ENCODE measurements at regions not wholly inside any gene's neighbourhood (a gene's known extent, or its start where the extent isn't known, plus 50 kb on each side); places are given as distances from the start of the nearest gene placed in this dataset.

DNA sequence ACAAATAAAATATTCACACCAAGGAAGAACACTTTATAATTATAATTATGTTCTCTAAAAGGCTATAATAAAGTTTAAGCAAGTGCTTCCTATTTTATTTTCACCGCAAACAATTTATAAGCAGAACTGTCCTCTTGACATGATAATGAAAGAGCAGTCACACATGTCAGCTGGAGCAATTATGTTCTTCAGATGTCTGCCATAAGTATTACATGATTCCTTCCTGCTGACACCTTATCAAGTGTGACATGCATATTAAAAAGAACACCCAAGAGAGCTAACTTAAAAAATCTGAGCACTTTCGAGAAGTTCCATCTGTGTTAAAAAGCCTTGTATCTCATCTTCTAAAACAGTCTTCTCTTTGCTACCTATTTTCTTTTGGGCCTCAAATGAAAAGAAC, 249.5 kb downstream of the SQOR start:
- H3K4me3 ChIP-seq (ENCODE audit: low read length), result no peak overlapping the region
- DNase-seq, result no peak
- H3K9me2 ChIP-seq (replicated peaks; ENCODE audit: insufficient read depth, low read length), result no peaks in the 10 kb centered on the region
- no peak overlapping the region for H3K9ac ChIP-seq (ENCODE audit: low read length)
- H3K4me2 ChIP-seq (ENCODE audit: low read depth, low read length), result no peak overlapping the region
- H2AFZ ChIP-seq (ENCODE audit: low read length), result no peak overlapping the region
- H3K36me3 ChIP-seq (replicated peaks; ENCODE audit: insufficient read depth, low read length), result no peaks in the 10 kb centered on the region
- no peaks in the 10 kb centered on the region for H3K79me2 ChIP-seq (ENCODE audit: low read length)
- H3K27ac ChIP-seq (ENCODE audit: low read length), result no peak overlapping the region
- H3K9me3 ChIP-seq (replicated peaks; ENCODE audit: insufficient read depth, low read length), result no peaks in the 10 kb centered on the region
- no peaks in the 10 kb centered on the region for H3F3A ChIP-seq (ENCODE audit: insufficient read depth, low read length)
- H3K27me3 ChIP-seq (replicated peaks; ENCODE audit: insufficient read depth, low read length), result no peaks in the 10 kb centered on the region
- no peaks in the 10 kb centered on the region for H3K4me1 ChIP-seq (ENCODE audit: low read length)
- no peak for TF ChIP-seq EZH2 (optimal IDR thresholded peaks at IDR 0.05; ENCODE audit: low read depth, low read length)
- TF ChIP-seq EZH2phosphoT487 (IDR thresholded peaks at IDR 0.05; ENCODE audit: low read length), result no peak
- TF ChIP-seq, protein P1, sequence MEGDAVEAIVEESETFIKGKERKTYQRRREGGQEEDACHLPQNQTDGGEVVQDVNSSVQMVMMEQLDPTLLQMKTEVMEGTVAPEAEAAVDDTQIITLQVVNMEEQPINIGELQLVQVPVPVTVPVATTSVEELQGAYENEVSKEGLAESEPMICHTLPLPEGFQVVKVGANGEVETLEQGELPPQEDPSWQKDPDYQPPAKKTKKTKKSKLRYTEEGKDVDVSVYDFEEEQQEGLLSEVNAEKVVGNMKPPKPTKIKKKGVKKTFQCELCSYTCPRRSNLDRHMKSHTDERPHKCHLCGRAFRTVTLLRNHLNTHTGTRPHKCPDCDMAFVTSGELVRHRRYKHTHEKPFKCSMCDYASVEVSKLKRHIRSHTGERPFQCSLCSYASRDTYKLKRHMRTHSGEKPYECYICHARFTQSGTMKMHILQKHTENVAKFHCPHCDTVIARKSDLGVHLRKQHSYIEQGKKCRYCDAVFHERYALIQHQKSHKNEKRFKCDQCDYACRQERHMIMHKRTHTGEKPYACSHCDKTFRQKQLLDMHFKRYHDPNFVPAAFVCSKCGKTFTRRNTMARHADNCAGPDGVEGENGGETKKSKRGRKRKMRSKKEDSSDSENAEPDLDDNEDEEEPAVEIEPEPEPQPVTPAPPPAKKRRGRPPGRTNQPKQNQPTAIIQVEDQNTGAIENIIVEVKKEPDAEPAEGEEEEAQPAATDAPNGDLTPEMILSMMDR (IDR thresholded peaks at IDR 0.05; ENCODE audit: low read length), result no peak
- H4K20me1 ChIP-seq (ENCODE audit: insufficient read depth, low read length), result no peaks in the 10 kb centered on the region

DNA sequence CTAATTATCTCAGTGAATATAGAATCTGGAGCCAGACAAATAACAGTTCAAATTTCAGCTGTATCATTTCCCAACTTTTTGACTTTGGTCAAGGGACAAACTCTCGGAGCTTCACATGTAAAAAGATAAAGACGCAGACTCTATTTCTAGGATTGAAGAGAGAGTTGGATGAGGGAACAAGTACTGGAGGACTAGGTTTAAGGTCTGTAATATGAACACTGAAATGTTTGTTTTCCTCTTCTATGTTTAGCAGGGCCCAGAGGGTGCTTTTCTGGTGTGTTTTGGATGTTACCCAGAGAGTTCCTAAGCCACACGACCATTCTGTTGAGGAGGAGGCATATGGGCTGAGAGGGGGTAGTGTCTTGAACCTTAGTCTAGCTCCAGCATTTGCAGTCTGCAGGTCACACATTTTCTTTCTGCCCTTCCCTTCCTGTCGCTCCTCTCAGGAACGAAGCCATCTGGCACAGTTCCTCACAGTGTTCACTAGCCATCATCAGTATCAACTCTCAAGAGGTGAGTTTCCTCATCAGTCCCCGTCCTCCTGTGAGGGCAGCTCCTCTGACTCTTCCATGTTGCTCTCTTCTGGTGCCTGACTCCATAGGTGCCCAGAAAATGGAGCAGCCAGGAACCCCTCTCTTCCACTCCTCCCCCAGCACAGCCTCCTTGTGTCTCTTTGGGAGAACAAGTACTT, 250.1 kb downstream of the SQOR start:
- no peaks in the 10 kb centered on the region for H3K79me2 ChIP-seq (ENCODE audit: low read length)
- no peak overlapping the region for H3K4me3 ChIP-seq (ENCODE audit: low read length)
- H3K4me2 ChIP-seq (ENCODE audit: low read depth, low read length), result no peak overlapping the region
- no peak overlapping the region for H3K9ac ChIP-seq (ENCODE audit: low read length)
- no peak overlapping the region for H3K27ac ChIP-seq (ENCODE audit: low read length)
- TF ChIP-seq EZH2phosphoT487 (IDR thresholded peaks at IDR 0.05; ENCODE audit: low read length), result no peak
- TF ChIP-seq, protein P1 (IDR thresholded peaks at IDR 0.05; ENCODE audit: low read length), result no peak
- no peak for TF ChIP-seq EZH2 (optimal IDR thresholded peaks at IDR 0.05; ENCODE audit: low read depth, low read length)
- no peaks in the 10 kb centered on the region for H3K36me3 ChIP-seq (replicated peaks; ENCODE audit: insufficient read depth, low read length)
- no peaks in the 10 kb centered on the region for H4K20me1 ChIP-seq (ENCODE audit: insufficient read depth, low read length)
- H3K27me3 ChIP-seq (replicated peaks; ENCODE audit: insufficient read depth, low read length), result no peaks in the 10 kb centered on the region
- H3F3A ChIP-seq (ENCODE audit: insufficient read depth, low read length), result no peaks in the 10 kb centered on the region
- no peak for DNase-seq
- no peaks in the 10 kb centered on the region for H3K9me2 ChIP-seq (replicated peaks; ENCODE audit: insufficient read depth, low read length)
- H3K4me1 ChIP-seq (ENCODE audit: low read length), result no peaks in the 10 kb centered on the region
- H2AFZ ChIP-seq (ENCODE audit: low read length), result no peak overlapping the region
- H3K9me3 ChIP-seq (replicated peaks; ENCODE audit: insufficient read depth, low read length), result no peaks in the 10 kb centered on the region

DNA sequence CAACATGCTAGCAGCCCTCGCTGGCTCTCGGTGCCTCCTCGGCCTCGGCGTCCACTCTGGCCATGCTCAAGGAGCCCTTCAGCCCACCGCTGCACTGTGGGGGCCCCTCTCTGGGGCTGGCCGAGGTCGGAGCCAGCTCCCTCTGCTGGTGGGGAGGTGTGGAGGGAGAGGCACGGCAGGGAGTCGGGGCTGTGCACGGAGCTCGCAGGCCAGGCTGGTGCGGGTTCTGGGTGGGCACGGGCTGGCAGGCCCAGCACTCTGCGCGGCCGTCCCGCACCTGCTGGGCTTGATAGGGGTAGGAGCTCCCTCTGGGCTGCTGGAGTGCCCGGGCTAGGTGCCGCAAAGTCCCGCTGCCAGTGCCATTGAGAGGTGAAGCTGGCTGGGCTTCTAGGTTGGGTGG, 251.0 kb downstream of the SQOR start:
- Histone ChIP-seq H3K9me2 (replicated peaks; ENCODE audit: insufficient read depth, low read length) (no peaks in the 10 kb centered on the region), H3K36me3 (replicated peaks; ENCODE audit: insufficient read depth, low read length) (no peaks in the 10 kb centered on the region), H3K4me3 (ENCODE audit: low read length) (no peak overlapping the region), H3K4me2 (ENCODE audit: low read depth, low read length) (no peak overlapping the region), H4K20me1 (ENCODE audit: insufficient read depth, low read length) (no peaks in the 10 kb centered on the region), H3K79me2 (ENCODE audit: low read length) (no peaks in the 10 kb centered on the region), H3K27me3 (replicated peaks; ENCODE audit: insufficient read depth, low read length) (no peaks in the 10 kb centered on the region), H3K9ac (ENCODE audit: low read length) (no peak overlapping the region), H3K27ac (ENCODE audit: low read length) (no peak overlapping the region), H3F3A (ENCODE audit: insufficient read depth, low read length) (no peaks in the 10 kb centered on the region), H2AFZ (ENCODE audit: low read length) (no peak overlapping the region), H3K4me1 (ENCODE audit: low read length) (no peaks in the 10 kb centered on the region), H3K9me3 (replicated peaks; ENCODE audit: insufficient read depth, low read length) (no peaks in the 10 kb centered on the region)
- DNase-seq, result no peak
- no peak for TF ChIP-seq EZH2phosphoT487 (IDR thresholded peaks at IDR 0.05; ENCODE audit: low read length)
- no peak for TF ChIP-seq EZH2 (optimal IDR thresholded peaks at IDR 0.05; ENCODE audit: low read depth, low read length)
- TF ChIP-seq, protein P1 (IDR thresholded peaks at IDR 0.05; ENCODE audit: low read length), result no peak

Measured in MM.1S (cell line).